Suprapubic skin (tissue), 4 donors: ENCODE measurements at regions not wholly inside any gene's neighbourhood (a gene's known extent, or its start where the extent isn't known, plus 50 kb on each side); places are given as distances from the start of the nearest gene placed in this dataset.

Experiments
- CTCF ChIP-seq, 2 donors: fragments of 200-600 bp in 1 of 2; fragments of 450-650 bp in 1 of 2; sonication (generic) in 1 of 2; IDR thresholded peaks; one replicate each; pipeline ENCODE4 v1.5.1; 2016 to 2019; ENCODE audit warnings: antibody characterized with exemption in 2 of 2, mild to moderate bottlenecking in 1 of 2, moderate library complexity in 1 of 2
- EP300 ChIP-seq: sonication (generic); formaldehyde crosslinking; IDR thresholded peaks from one replicate; pipeline ENCODE4 v1.6.1; 2017; ENCODE audit warnings: antibody characterized with exemption
- POLR2A ChIP-seq, 2 donors: fragments of 450-650 bp; IDR thresholded peaks; one replicate each; pipeline ENCODE4 v1.6.1; 2017; ENCODE audit warnings: antibody characterized with exemption in 2 of 2, mild to moderate bottlenecking in 2 of 2, moderate library complexity in 2 of 2
- POLR2AphosphoS5 ChIP-seq, 3 donors: sonication (generic); formaldehyde crosslinking; IDR thresholded peaks; one replicate each; pipeline ENCODE4 v1.6.1; 2017; ENCODE audit warnings: antibody characterized with exemption in 3 of 3

DNA sequence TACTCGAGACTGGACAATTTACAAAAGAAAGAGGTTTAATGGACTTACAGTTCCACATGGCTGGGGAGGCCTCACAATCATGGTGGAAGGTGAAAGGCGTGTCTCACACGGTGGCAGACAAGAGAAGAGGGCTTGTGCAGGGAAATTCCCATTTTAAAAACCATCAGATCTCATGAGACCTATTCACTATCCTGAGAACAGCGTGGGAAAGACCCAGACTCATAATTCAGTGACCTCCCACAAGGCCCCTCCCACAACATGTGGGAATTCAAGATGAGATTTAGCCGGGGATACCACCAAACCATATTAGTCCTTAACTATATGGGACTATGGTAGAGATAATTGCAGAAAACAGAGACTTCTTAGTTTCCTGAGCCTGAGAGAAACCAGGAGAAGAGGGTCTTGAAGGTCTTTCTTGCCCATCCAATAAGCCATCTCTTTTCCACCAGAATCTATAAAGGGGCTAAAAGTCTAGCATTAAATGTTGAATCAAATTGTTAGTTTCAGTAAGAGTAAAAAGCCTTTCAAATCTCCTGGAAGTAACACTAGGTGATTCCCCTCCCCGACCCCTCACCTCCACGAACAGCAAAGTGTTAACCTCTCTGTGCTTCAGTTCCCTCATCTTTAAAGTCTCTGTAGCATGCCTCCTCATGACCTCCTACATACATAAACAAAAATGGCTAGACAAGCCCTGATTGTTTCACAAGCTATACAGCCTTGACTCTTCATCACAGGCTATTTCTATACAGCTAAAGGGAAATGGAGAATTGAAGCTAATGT is 259.1 kb downstream of the TMEM167A start:
- TF ChIP-seq EP300 (no peak), CTCF (IDR thresholded peaks at IDR 0.05) (no peak), POLR2A (IDR thresholded peaks at IDR 0.05) (no peak), POLR2AphosphoS5 (IDR thresholded peaks at IDR 0.05) (no peak)
